PC-3 (cell line): ENCODE measurements at regions not wholly inside any gene's neighbourhood (a gene's known extent, or its start where the extent isn't known, plus 50 kb on each side); places are given as distances from the start of the nearest gene placed in this dataset.

Experiments used
- EZH2phosphoT487 ChIP-seq: fragments of 300-600 bp; sonication (generic); IDR thresholded peaks from 2 replicates; pipeline ENCODE4 v1.6.1; 2018; ENCODE audit warnings: mild to moderate bottlenecking, antibody characterized with exemption, low read length, borderline replicate concordance
- TF ChIP-seq, protein P1 (sequence below): fragments of 300-600 bp; sonication (generic); conservative IDR thresholded peaks from 2 replicates; pipeline ENCODE4 v1.5.1; 2017; ENCODE audit warnings: antibody characterized with exemption, low read depth, mild to moderate bottlenecking, low read length

DNA sequence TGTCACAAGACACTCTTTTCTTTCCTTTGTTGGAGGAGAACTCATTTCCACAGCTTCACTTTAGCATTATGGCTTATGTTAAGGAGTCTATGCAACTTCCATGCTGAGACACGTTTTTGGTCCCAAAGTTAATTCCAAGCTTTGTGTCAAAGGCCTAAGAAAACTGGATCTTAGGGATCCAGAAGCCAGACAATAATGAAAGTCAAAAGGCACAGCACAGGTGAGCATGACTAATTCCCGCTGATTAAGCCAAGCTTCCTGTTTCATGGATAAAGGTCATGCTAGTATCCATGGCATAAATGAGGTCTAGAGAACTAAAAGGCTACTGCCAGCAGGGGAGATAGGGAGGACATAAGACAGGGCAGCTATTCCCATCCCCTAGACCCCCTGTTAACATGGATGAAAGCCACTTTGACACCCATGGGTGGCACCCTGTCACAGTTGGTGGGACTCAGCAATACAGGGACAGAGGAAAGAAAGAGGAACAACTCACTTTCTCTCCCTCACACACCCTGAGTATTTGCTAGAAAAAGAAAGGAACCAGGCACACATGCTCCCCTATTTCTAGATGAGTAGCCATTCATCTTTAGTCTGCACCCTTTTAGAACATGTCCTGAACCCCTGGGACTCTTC, 438.1 kb upstream of the CDH9 start:
- TF ChIP-seq, protein P1, sequence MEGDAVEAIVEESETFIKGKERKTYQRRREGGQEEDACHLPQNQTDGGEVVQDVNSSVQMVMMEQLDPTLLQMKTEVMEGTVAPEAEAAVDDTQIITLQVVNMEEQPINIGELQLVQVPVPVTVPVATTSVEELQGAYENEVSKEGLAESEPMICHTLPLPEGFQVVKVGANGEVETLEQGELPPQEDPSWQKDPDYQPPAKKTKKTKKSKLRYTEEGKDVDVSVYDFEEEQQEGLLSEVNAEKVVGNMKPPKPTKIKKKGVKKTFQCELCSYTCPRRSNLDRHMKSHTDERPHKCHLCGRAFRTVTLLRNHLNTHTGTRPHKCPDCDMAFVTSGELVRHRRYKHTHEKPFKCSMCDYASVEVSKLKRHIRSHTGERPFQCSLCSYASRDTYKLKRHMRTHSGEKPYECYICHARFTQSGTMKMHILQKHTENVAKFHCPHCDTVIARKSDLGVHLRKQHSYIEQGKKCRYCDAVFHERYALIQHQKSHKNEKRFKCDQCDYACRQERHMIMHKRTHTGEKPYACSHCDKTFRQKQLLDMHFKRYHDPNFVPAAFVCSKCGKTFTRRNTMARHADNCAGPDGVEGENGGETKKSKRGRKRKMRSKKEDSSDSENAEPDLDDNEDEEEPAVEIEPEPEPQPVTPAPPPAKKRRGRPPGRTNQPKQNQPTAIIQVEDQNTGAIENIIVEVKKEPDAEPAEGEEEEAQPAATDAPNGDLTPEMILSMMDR: no peak
- no peak for TF ChIP-seq EZH2phosphoT487
